KMS-11 (cell line): ENCODE measurements at regions not wholly inside any gene's neighbourhood (a gene's known extent, or its start where the extent isn't known, plus 50 kb on each side); places are given as distances from the start of the nearest gene placed in this dataset.
"Not testable (repeated sequence)": the region's sequence is repeated elsewhere in the genome, so short reads cannot be mapped to it uniquely, and the experiment has no call there.

Experiments used
- H2AFZ ChIP-seq: fragments of 200-600 bp; sonication (generic); 2 replicates; pipeline ENCODE4 v1.6.1; 2016; ENCODE audit warnings: antibody characterized with exemption, mixed run types, low read depth
- H3K27ac ChIP-seq: fragments of 200-600 bp; sonication (generic); 2 replicates; pipeline ENCODE4 v1.6.1; 2016; ENCODE audit warnings: mild to moderate bottlenecking, mixed run types
- H3K27me3 ChIP-seq: fragments of 200-600 bp; sonication (generic); 2 replicates; pipeline ENCODE4 v1.6.1; 2017; ENCODE audit warnings: mild to moderate bottlenecking, low read depth, mixed run types, moderate library complexity; ENCODE audit not compliant: insufficient read depth
- H3K36me3 ChIP-seq: fragments of 200-600 bp; sonication (generic); 2 replicates; pipeline ENCODE4 v1.6.1; 2017; ENCODE audit warnings: mild to moderate bottlenecking, mixed run types; ENCODE audit not compliant: insufficient read depth
- H3K4me1 ChIP-seq: fragments of 200-600 bp; sonication (generic); 2 replicates; pipeline ENCODE4 v1.6.1; 2016; ENCODE audit warnings: mild to moderate bottlenecking, low read depth, mixed run types; ENCODE audit not compliant: poor library complexity, severe bottlenecking
- H3K4me2 ChIP-seq: fragments of 200-600 bp; sonication (generic); 2 replicates; pipeline ENCODE4 v1.7.0; 2016; ENCODE audit warnings: mild to moderate bottlenecking, mixed run types
- H3K4me3 ChIP-seq: fragments of 200-600 bp; sonication (generic); IDR thresholded peaks from 2 replicates; pipeline ENCODE4 v1.6.1; 2017; ENCODE audit warnings: low read depth, low read length, mixed read lengths; ENCODE audit not compliant: insufficient read depth
- H3K79me2 ChIP-seq: fragments of 200-600 bp; sonication (generic); 2 replicates; pipeline ENCODE4 v1.6.1; 2016; ENCODE audit warnings: low read depth, mixed run types; ENCODE audit not compliant: insufficient read depth
- H3K9ac ChIP-seq: fragments of 200-600 bp; sonication (generic); 2 replicates; pipeline ENCODE4 v1.6.1; 2016; ENCODE audit warnings: mild to moderate bottlenecking, mixed run types
- H4K20me1 ChIP-seq: fragments of 200-600 bp; sonication (generic); 2 replicates; pipeline ENCODE4 v1.6.1; 2016; ENCODE audit warnings: mild to moderate bottlenecking, mixed run types; ENCODE audit not compliant: insufficient read depth
- TF ChIP-seq, protein P1 (sequence below): fragments of 200-600 bp; sonication (generic); conservative IDR thresholded peaks from 2 replicates; pipeline ENCODE4 v1.6.1; 2017; ENCODE audit warnings: low read depth, mild to moderate bottlenecking, antibody characterized with exemption, low read length, moderate library complexity, mixed read lengths

DNA sequence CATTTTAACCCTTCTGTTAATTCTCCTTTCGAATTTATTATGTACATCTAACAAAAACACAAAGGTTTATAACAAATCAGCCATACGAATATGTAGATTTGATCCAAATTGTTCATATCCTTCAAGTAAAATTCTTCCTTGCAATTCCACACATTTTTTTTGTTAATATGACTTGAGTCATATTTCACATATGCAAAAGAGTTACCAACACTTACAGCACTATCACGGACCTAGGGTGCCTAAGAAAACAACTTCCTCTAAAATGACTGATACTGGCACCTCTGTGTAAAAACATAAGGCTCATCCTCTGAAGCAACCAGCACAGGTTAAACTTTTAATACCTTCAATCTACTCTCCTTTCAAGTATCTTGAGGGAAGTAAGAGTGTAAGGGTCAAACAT lies 451.8 kb downstream of the SEMA3D start:
- Histone ChIP-seq H3K4me2 (no peak overlapping the region), H3K9ac (no peak overlapping the region), H3K36me3 (no peaks in the 10 kb centered on the region), H4K20me1 (no peaks in the 10 kb centered on the region), H3K27ac (no peak overlapping the region), H3K4me3 (no peak overlapping the region), H3K27me3 (no peaks in the 10 kb centered on the region), H2AFZ (no peak overlapping the region), H3K4me1 (no peaks in the 10 kb centered on the region), H3K79me2 (no peaks in the 10 kb centered on the region)
- TF ChIP-seq, protein P1, sequence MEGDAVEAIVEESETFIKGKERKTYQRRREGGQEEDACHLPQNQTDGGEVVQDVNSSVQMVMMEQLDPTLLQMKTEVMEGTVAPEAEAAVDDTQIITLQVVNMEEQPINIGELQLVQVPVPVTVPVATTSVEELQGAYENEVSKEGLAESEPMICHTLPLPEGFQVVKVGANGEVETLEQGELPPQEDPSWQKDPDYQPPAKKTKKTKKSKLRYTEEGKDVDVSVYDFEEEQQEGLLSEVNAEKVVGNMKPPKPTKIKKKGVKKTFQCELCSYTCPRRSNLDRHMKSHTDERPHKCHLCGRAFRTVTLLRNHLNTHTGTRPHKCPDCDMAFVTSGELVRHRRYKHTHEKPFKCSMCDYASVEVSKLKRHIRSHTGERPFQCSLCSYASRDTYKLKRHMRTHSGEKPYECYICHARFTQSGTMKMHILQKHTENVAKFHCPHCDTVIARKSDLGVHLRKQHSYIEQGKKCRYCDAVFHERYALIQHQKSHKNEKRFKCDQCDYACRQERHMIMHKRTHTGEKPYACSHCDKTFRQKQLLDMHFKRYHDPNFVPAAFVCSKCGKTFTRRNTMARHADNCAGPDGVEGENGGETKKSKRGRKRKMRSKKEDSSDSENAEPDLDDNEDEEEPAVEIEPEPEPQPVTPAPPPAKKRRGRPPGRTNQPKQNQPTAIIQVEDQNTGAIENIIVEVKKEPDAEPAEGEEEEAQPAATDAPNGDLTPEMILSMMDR: no peak

DNA sequence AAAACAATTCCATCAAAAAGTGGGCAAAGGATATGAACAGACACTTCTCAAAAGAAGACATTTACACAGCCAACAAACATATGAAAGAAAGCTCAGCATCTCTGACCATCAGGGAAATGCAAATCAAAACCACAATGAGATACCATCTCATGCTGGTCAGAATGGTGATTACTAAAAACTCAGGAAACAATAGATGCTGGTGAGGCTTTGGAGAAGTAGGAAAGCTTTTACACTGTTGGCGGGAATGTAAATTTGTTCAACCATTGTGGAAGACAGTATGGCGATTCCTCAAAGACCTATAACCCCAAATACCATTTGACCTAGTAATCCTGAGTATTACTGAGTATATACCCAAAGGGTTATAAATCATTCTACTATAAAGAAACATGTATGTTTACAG lies 452.9 kb downstream of the SEMA3D start:
- not testable (repeated sequence) for H2AFZ ChIP-seq

DNA sequence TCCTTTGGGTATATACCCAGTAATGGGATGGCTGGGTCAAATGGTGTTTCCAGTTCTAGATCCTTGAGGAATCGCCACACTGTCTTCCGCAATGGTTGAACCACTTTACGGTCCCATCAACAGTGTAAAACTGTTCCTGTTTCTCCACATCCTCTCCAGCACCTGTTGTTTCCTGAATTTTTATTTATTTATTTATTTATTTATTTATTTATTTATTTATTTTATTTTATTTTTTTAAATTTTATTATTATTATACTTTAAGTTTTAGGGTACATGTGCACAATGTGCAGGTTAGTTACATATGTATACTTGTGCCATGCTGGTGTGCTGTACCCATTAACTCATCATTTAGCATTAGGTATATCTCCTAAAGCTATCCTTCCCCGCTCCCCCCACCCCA lies 456.0 kb downstream of the SEMA3D start:
- not testable (repeated sequence) for H3K79me2 ChIP-seq, H3K4me2 ChIP-seq, H3K27me3 ChIP-seq, H3K4me3 ChIP-seq, H2AFZ ChIP-seq, H4K20me1 ChIP-seq, H3K36me3 ChIP-seq, H3K9ac ChIP-seq, H3K4me1 ChIP-seq, H3K27ac ChIP-seq

More for the DNA sequence above, 452.9 kb downstream of the SEMA3D start:
- not testable (repeated sequence) for H3K4me1 ChIP-seq, H3K4me3 ChIP-seq, H3K4me2 ChIP-seq, H4K20me1 ChIP-seq, H3K27ac ChIP-seq, H3K36me3 ChIP-seq, H3K79me2 ChIP-seq, H3K9ac ChIP-seq, H3K27me3 ChIP-seq

DNA sequence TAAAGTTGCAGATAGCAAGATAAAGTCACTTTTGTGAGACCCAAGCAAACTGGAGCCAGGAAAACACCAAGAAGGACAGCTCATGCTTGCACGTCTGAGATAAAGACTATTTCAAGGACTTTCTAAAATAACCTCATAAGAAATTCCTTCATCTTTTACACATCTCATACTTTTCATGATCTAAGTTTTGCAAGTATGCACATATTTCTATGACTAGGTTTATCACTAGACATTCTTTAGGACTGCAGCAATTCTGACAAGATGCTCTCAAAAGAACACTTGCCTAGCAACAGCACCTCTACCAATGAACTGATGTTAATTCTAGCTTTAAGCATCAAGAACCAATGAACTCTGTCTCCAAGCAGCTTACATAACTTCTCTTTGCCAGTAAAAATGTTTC lies 457.6 kb downstream of the SEMA3D start:
- Histone ChIP-seq H3K9ac (no peak overlapping the region), H3K4me1 (no peaks in the 10 kb centered on the region), H3K4me2 (no peak overlapping the region), H2AFZ (no peak overlapping the region), H3K4me3 (no peak overlapping the region), H3K27ac (no peak overlapping the region), H3K36me3 (no peaks in the 10 kb centered on the region), H3K79me2 (no peaks in the 10 kb centered on the region), H3K27me3 (no peaks in the 10 kb centered on the region), H4K20me1 (no peaks in the 10 kb centered on the region)
- TF ChIP-seq, protein P1: no peak

DNA sequence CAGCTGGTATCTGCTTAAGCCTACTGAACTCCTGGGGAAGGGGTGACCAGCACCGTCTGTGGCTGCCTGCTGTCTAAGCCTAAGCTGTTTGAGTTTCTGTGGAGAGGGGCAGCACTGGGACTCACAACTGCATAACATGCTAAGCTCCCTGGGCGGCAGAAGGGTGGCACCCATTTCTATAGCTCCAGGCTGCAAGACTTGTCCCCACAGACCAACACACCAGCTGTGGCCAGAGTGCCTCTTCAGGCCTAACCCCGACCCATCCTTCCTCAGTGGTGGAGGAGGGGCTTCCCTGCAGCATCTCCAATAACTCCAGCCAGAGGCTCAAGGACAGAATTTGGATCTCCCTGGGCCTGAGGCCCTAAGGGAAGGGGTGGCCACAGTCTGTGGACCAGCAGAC lies 464.1 kb downstream of the SEMA3D start:
- no peak overlapping the region for H3K4me2 ChIP-seq
- H3K79me2 ChIP-seq: no peaks in the 10 kb centered on the region
- H3K27me3 ChIP-seq: no peaks in the 10 kb centered on the region
- H3K9ac ChIP-seq: no peak overlapping the region
- H2AFZ ChIP-seq: no peak overlapping the region
- no peaks in the 10 kb centered on the region for H4K20me1 ChIP-seq
- H3K27ac ChIP-seq: no peak overlapping the region
- H3K4me3 ChIP-seq: no peak overlapping the region
- H3K36me3 ChIP-seq: no peaks in the 10 kb centered on the region
- no peaks in the 10 kb centered on the region for H3K4me1 ChIP-seq
- TF ChIP-seq, protein P1: no peak
